Left lobe of liver (tissue), 2 donors: ENCODE measurements at regions not wholly inside any gene's neighbourhood (a gene's known extent, or its start where the extent isn't known, plus 50 kb on each side); places are given as distances from the start of the nearest gene placed in this dataset.
"Not testable (repeated sequence)": the region's sequence is repeated elsewhere in the genome, so short reads cannot be mapped to it uniquely, and the experiment has no call there.

ENCODE experiments used
- ATAC-seq: fragments of 200-7000 bp; cut with Tn5 transposase; one replicate; pipeline ENCODE4 v1.9.1; 2020; ENCODE audit warnings: mild to moderate bottlenecking, moderate library complexity
- DNase-seq: peaks from one replicate; pipeline ENCODE4 v3.0.0-alpha.2; 2020; ENCODE audit warnings: low spot score
- donor health status: DM: no; HTN: no; CAD: no; lungs with moderate emphysema.
- donor health status: DM: no; HTN: yes; CAD: no.

GRCh38 chr13:50255639-50256038 lies 240.4 kb downstream of the KCNRG start:
- ATAC-seq (no peak), DNase-seq (no peak)

GRCh38 chr13:50256536-50257321 lies 241.5 kb downstream of the KCNRG start:
- ATAC-seq, DNase-seq: not testable (repeated sequence)

DNA sequence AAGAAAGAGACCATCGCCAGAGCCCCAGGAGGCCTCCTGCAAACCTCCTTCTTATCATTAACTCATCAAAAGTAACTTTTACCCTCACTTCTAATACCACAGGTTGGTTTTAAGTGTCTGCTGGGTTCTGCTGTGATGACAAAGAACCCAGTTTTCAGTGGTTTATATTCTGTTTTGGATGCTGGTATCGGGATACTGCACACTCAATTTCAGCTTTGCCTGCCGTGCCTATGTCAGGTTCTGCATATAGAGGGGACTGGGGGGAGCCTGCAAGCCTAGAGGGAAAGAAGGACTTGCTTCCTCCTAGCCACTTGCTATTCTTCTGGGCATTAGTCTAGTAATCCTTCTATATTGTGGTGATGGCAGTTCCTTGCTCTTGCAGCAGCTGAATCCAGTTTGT lies 242.4 kb downstream of the KCNRG start:
- no peak for DNase-seq
- ATAC-seq = no peak

DNA sequence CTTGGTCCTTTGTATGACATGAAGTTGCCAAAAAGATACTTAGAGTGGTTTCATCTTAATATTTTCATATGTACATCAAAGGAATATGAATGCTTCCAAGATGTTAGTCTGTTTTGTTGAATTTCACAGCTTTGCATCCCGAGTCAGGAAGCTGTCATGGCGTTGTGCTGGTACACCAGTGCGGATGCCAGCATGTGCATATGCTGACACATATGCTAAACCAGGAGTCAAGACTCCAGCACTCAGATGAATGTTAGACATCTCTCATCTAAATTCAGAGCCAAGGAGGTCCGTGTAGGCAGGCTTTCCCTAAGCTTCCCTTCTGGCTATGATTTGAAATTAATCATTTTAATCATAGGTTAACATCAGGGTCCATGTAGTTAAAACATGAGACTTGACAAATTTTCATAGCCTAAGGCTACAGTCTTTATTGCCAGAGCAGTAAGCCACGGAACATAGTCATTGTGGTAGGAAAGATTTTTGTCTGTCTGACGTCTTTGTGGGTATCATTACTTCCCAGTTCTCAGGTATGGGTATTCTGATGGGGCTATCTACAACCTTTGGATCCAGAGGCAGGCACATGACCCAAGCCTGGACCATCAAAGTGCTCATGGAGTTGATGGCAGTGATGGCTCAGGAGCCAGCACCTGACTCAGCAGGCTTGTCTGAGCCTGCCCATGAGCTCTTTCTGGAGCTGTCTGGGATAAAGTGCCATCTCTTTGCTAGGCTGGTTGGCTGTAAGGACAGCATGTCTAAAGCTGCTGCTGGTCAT lies 246.1 kb downstream of the KCNRG start:
- ATAC-seq = no peak
- no peak for DNase-seq

GRCh38 chr13:50267066-50267465 lies 251.8 kb downstream of the KCNRG start:
- no peak for DNase-seq
- ATAC-seq = no peak

GRCh38 chr13:50267917-50268316 lies 252.7 kb downstream of the KCNRG start:
- ATAC-seq (peak; percentile 98), DNase-seq (peak; percentile 68)

- DNase-seq = no peak
- no peak for ATAC-seq
These were observed 253.3 kb downstream of the KCNRG start for GRCh38 chr13:50268500-50268899.

DNA sequence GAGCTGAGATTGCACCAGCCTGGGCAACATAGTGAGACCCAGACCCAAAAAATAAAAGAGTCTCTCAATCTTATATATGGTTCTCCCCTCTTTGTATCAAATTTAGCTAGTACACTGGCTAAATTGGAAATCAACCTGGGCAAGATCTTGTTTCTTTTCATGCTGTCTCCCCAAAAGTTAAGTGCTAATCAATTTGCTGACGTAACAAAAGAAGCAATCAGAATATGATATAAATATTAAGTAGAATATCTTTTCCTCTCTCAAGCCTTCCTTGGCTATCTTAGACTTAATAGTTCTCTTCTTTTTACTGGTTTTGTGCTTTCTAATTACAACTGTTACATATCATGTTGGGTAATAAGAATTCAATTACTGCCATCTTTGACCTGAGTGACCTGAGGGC lies 258.9 kb downstream of the KCNRG start:
- DNase-seq = no peak
- no peak for ATAC-seq

GRCh38 chr13:50275392-50276063 lies 260.3 kb downstream of the KCNRG start:
- DNase-seq = no peak

GRCh38 chr13:50276550-50276949 lies 261.3 kb downstream of the KCNRG start:
- no peak for DNase-seq
- no peak for ATAC-seq

More at GRCh38 chr13:50275392-50276063, 260.3 kb downstream of the KCNRG start:
- peak; percentile 94 for ATAC-seq

GRCh38 chr13:50277127-50277526 lies 261.9 kb downstream of the KCNRG start:
- ATAC-seq (no peak), DNase-seq (no peak)

GRCh38 chr13:50277906-50278305 lies 262.7 kb downstream of the KCNRG start:
- ATAC-seq (no peak), DNase-seq (no peak)

GRCh38 chr13:50280441-50280937 lies 265.2 kb downstream of the KCNRG start:
- DNase-seq = no peak
- ATAC-seq = no peak

DNA sequence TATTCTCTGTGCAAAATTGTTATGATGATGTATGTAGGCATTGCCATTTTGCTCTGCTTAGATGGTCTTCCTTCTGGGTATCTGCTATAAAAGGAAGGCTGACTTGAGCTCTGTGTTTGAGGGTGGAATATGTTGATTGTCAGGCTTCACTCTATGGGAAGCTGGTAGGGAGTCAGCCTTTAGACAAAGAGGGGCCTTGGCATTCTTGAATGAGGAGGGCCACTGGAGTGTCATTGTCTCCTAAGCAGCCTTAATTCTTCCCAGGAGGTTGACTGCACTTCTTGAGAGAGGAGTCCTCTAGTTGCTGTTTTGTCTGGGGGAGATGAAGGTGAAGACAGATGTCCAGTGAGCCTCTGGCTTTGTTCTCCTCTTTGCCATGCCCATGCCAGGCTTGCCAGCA lies 266.8 kb downstream of the KCNRG start:
- DNase-seq (no peak), ATAC-seq (no peak)

- peak; percentile 73 for ATAC-seq
- DNase-seq = no peak
These were observed 267.8 kb downstream of the KCNRG start for GRCh38 chr13:50283017-50283416.

GRCh38 chr13:50284540-50284939 lies 269.3 kb downstream of the KCNRG start:
- ATAC-seq (no peak), DNase-seq (no peak)

DNA sequence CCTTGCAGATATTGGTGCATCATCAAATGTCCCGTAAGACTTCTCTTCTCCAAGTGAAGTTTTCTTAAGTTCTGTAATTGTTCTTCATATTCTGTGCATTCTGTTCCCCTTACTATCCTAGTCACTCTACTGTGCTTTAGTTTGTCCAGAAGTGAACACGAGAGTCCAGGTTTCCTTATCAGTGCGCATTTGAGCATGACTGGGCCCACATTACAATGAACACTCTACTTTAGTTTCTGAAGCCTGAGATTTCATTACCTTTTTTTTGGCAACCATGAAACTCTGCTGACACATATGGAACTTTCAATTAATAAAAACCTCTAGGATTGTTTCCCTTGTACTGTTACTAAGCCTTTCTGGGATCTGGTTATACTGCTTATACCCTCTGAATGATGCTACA lies 270.0 kb downstream of the KCNRG start:
- DNase-seq (no peak), ATAC-seq (no peak)

DNA sequence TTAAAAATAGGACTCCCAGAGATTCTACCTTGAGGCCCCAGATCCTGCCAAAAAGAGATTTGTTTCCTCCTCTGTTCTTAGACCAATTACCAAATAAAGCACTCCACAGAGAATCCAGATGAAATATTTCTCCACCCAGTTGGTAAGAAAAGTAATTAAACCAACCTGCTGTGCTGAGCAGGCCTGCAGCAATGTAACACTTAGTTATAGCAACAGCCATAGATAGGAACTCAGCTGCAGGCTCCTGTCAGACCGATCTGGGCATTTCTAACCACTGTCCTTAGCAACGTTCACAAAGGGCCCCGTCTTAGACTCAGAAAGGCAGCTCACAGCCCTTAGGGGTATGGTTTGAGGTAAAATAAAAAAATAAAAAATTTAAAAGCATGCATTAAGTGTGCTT lies 271.1 kb downstream of the KCNRG start:
- DNase-seq (no peak), ATAC-seq (no peak)

- ATAC-seq (no peak), DNase-seq (no peak)
These were observed 274.9 kb downstream of the KCNRG start for GRCh38 chr13:50290186-50290585.

- DNase-seq = no peak
- no peak for ATAC-seq
These were observed 276.4 kb downstream of the KCNRG start for GRCh38 chr13:50291611-50292010.

DNA sequence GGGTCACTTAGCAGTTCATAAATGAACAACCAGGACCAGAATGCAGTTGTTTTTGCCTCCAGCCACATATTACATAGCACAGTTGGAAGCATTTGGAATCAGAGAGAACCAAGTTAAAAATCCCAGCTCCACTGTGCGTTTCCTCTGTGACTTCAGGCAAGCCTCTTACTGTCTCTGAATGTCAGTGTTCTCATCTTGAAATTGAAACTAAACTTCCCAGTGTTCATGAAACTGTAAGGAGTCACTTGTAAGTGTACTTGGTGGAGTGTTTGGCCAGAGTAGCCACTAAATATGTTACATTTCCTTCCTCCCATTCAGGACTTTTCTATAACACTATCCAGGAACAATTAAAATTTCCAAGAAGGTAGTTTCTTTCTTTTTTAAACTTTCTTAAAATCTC lies 276.8 kb downstream of the KCNRG start:
- no peak for DNase-seq
- no peak for ATAC-seq

DNA sequence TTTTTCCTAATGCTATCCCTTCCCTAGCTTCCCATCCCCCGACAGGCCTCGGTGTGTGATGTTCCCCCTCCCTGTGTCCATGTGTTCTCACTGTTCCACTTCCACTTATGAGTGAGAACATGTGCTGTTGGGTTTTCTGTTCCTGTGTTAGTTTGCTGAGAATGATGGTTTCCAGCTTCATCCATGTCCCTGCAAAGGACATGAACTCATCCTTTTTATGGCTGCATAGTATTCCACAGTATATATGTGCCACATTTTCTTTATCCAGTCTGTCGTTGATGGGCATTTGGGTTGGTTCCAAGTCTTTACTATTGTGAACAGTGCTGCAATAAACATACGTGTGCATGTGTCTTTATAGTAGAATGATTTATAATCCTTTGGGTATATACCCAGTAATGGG lies 279.2 kb downstream of the KCNRG start:
- DNase-seq, ATAC-seq: not testable (repeated sequence)
